OCI-LY1 (cell line): ENCODE measurements at regions not wholly inside any gene's neighbourhood (a gene's known extent, or its start where the extent isn't known, plus 50 kb on each side); places are given as distances from the start of the nearest gene placed in this dataset.

Experiments
- H2AFZ ChIP-seq: fragments of 200-600 bp; sonication (generic), shearing (Covaris generic); 2 replicates; pipeline ENCODE4 v1.6.0; 2014; ENCODE audit warnings: antibody characterized with exemption, mild to moderate bottlenecking, low read length
- H3F3A ChIP-seq: fragments of 200-600 bp; sonication (generic), shearing (Covaris generic); 2 replicates; pipeline ENCODE4 v1.6.0; 2014; ENCODE audit warnings: mild to moderate bottlenecking, antibody characterized with exemption, low read length, moderate library complexity; ENCODE audit not compliant: insufficient read depth
- H3K27ac ChIP-seq: fragments of 200-600 bp; sonication (generic); 2 replicates; pipeline ENCODE4 v1.5.1; 2014; ENCODE audit warnings: low read length, mixed run types, mild to moderate bottlenecking, low read depth; ENCODE audit not compliant: poor library complexity, severe bottlenecking
- H3K27me3 ChIP-seq: fragments of 200-600 bp; sonication (generic); 2 replicates; pipeline ENCODE4 v1.6.0; 2014; ENCODE audit warnings: antibody characterized with exemption, mild to moderate bottlenecking, low read length, moderate library complexity; ENCODE audit not compliant: insufficient read depth
- H3K36me3 ChIP-seq: fragments of 200-600 bp; sonication (generic); 2 replicates; pipeline ENCODE4 v1.6.1; 2014; ENCODE audit warnings: mild to moderate bottlenecking, antibody characterized with exemption, low read length, moderate library complexity, mixed read lengths; ENCODE audit not compliant: insufficient read depth
- H3K4me1 ChIP-seq: fragments of 200-600 bp; sonication (generic); 2 replicates; pipeline ENCODE4 v1.5.1; 2014; ENCODE audit warnings: mild to moderate bottlenecking, low read length, moderate library complexity; ENCODE audit not compliant: insufficient read depth, severe bottlenecking
- H3K4me2 ChIP-seq: fragments of 200-600 bp; sonication (generic), shearing (Covaris generic); 2 replicates; pipeline ENCODE4 v1.6.1; 2014; ENCODE audit warnings: low read length
- H3K4me3 ChIP-seq: fragments of 200-600 bp; sonication (generic); 2 replicates; pipeline ENCODE4 v1.5.1; 2014; ENCODE audit warnings: low read length, low read depth, mild to moderate bottlenecking, mixed read lengths; ENCODE audit not compliant: poor library complexity, severe bottlenecking
- H3K79me2 ChIP-seq: fragments of 200-600 bp; shearing (Covaris generic); 2 replicates; pipeline ENCODE4 v1.6.1; 2016; ENCODE audit warnings: mixed run types, low read length, mixed read lengths; ENCODE audit not compliant: insufficient read depth
- H3K9ac ChIP-seq: fragments of 200-600 bp; sonication (generic), shearing (Covaris generic); 2 replicates; pipeline ENCODE4 v1.6.1; 2014; ENCODE audit warnings: mild to moderate bottlenecking, low read length, mixed read lengths
- H3K9me2 ChIP-seq: fragments of 200-600 bp; sonication (generic), shearing (Covaris generic); 2 replicates; pipeline ENCODE4 v1.6.1; 2014; ENCODE audit warnings: low read depth, mild to moderate bottlenecking, low read length, mixed read lengths
- H3K9me3 ChIP-seq: fragments of 200-600 bp; shearing (Covaris generic); 2 replicates; pipeline ENCODE4 v1.6.1; 2014; ENCODE audit warnings: low read length, mixed read lengths
- H4K20me1 ChIP-seq: fragments of 200-600 bp; sonication (generic), shearing (Covaris generic); 2 replicates; pipeline ENCODE4 v1.6.0; 2016; ENCODE audit warnings: mild to moderate bottlenecking, low read length; ENCODE audit not compliant: insufficient read depth
- CTCF ChIP-seq: fragments of 200-600 bp; sonication (generic), shearing (Covaris generic); IDR thresholded peaks from 2 replicates; pipeline ENCODE4 v1.5.1; 2017; ENCODE audit warnings: mild to moderate bottlenecking, antibody characterized with exemption, low read length, moderate library complexity, mixed read lengths
- EZH2 ChIP-seq: fragments of 200-600 bp; sonication (generic), shearing (Covaris generic); IDR thresholded peaks from 2 replicates; pipeline ENCODE4 v1.8.0; 2017; ENCODE audit warnings: borderline replicate concordance, mixed run types, mild to moderate bottlenecking, antibody characterized with exemption, low read length, moderate library complexity, mixed read lengths

- Histone ChIP-seq H3K9ac (no peak overlapping the region), H3K4me2 (no peak overlapping the region), H3K27me3 (no peaks in the 10 kb centered on the region), H4K20me1 (no peaks in the 10 kb centered on the region), H3K27ac (no peak overlapping the region), H3K4me3 (no peak overlapping the region), H3K4me1 (no peaks in the 10 kb centered on the region), H3K9me3 (no peaks in the 10 kb centered on the region), H3K9me2 (no peaks in the 10 kb centered on the region), H3K36me3 (no peaks in the 10 kb centered on the region), H3F3A (no peaks in the 10 kb centered on the region), H2AFZ (no peak overlapping the region), H3K79me2 (no peaks in the 10 kb centered on the region)
- TF ChIP-seq CTCF (no peak), EZH2 (no peak)
Measured at GRCh38 chr19:27922970-27923369, 1290.0 kb downstream of the UQCRFS1 start.

- Histone ChIP-seq H3K9me2 (no peaks in the 10 kb centered on the region), H3K4me2 (no peak overlapping the region), H3F3A (no peaks in the 10 kb centered on the region), H3K4me1 (no peaks in the 10 kb centered on the region), H4K20me1 (no peaks in the 10 kb centered on the region), H3K4me3 (no peak overlapping the region), H3K36me3 (no peaks in the 10 kb centered on the region), H3K79me2 (no peaks in the 10 kb centered on the region), H3K9me3 (no peaks in the 10 kb centered on the region), H3K27ac (no peak overlapping the region), H3K9ac (no peak overlapping the region), H2AFZ (no peak overlapping the region), H3K27me3 (no peaks in the 10 kb centered on the region)
- no peak for TF ChIP-seq CTCF
- TF ChIP-seq EZH2, result no peak
Measured at GRCh38 chr19:27920774-27921173, 1292.2 kb downstream of the UQCRFS1 start.

GRCh38 chr19:27918818-27919217 lies 1294.1 kb downstream of the UQCRFS1 start:
- Histone ChIP-seq H3K4me3 (no peak overlapping the region), H3K9me3 (no peaks in the 10 kb centered on the region), H3K27ac (no peak overlapping the region), H3F3A (no peaks in the 10 kb centered on the region), H4K20me1 (no peaks in the 10 kb centered on the region), H3K9me2 (no peaks in the 10 kb centered on the region), H3K9ac (no peak overlapping the region), H3K36me3 (no peaks in the 10 kb centered on the region), H2AFZ (no peak overlapping the region), H3K27me3 (no peaks in the 10 kb centered on the region), H3K79me2 (no peaks in the 10 kb centered on the region), H3K4me1 (no peaks in the 10 kb centered on the region), H3K4me2 (no peak overlapping the region)
- TF ChIP-seq EZH2, result no peak

GRCh38 chr19:27911122-27911898 lies 1301.6 kb downstream of the UQCRFS1 start:
- Histone ChIP-seq H4K20me1 (no peaks in the 10 kb centered on the region), H3K27me3 (no peaks in the 10 kb centered on the region), H3K9me2 (no peaks in the 10 kb centered on the region), H3K27ac (no peak overlapping the region), H3K4me3 (no peak overlapping the region), H3K9me3 (no peaks in the 10 kb centered on the region), H3F3A (no peaks in the 10 kb centered on the region), H3K4me1 (no peaks in the 10 kb centered on the region), H3K4me2 (no peak overlapping the region), H3K9ac (no peak overlapping the region), H3K79me2 (no peaks in the 10 kb centered on the region), H2AFZ (no peak overlapping the region), H3K36me3 (no peaks in the 10 kb centered on the region)
- TF ChIP-seq CTCF (no peak), EZH2 (no peak)
